OCI-LY3 (cell line): ENCODE measurements at regions not wholly inside any gene's neighbourhood (a gene's known extent, or its start where the extent isn't known, plus 50 kb on each side); places are given as distances from the start of the nearest gene placed in this dataset.

Experiments
- EZH2phosphoT487 ChIP-seq: fragments of 200-600 bp; shearing (Covaris generic); IDR thresholded peaks from 2 replicates; pipeline ENCODE4 v1.6.1; 2018; ENCODE audit warnings: antibody characterized with exemption, mixed run types, low read depth
- TF ChIP-seq, protein P1 (sequence below): fragments of 200-600, 300-600 bp; sonication (generic); IDR thresholded peaks from 2 replicates; pipeline ENCODE4 v1.5.1; 2014; ENCODE audit warnings: antibody characterized with exemption, low read length, low read depth

DNA sequence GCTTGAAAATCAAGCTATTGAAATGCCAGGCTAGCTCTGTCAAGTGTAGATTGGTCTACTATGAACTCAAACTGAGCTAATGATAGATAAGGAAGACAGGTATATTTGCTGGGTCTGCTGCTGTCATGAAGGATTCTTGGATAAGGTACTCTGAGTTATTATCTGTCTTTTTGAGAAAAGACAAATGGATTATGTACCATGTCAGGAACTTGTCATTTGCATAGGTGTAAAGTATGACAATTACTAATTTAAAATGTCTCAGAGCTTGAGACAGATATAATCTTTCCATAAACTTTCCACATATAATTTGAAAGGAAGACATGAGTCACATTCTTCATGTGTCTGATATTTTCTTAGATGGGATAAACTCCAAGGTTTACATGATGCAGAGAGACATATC, 594.1 kb upstream of the PTPRD start:
- TF ChIP-seq, protein P1, sequence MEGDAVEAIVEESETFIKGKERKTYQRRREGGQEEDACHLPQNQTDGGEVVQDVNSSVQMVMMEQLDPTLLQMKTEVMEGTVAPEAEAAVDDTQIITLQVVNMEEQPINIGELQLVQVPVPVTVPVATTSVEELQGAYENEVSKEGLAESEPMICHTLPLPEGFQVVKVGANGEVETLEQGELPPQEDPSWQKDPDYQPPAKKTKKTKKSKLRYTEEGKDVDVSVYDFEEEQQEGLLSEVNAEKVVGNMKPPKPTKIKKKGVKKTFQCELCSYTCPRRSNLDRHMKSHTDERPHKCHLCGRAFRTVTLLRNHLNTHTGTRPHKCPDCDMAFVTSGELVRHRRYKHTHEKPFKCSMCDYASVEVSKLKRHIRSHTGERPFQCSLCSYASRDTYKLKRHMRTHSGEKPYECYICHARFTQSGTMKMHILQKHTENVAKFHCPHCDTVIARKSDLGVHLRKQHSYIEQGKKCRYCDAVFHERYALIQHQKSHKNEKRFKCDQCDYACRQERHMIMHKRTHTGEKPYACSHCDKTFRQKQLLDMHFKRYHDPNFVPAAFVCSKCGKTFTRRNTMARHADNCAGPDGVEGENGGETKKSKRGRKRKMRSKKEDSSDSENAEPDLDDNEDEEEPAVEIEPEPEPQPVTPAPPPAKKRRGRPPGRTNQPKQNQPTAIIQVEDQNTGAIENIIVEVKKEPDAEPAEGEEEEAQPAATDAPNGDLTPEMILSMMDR, result no peak
- TF ChIP-seq EZH2phosphoT487, result no peak
